WTC11 (cell line): ENCODE measurements at regions not wholly inside any gene's neighbourhood (a gene's known extent, or its start where the extent isn't known, plus 50 kb on each side); places are given as distances from the start of the nearest gene placed in this dataset.

Source experiments
- ATAC-seq: fragments of 200-7000 bp; cut with Tn5 transposase; 2 replicates; pipeline ENCODE4 v1.10.0; 2021; ENCODE audit warnings: mild to moderate bottlenecking, moderate library complexity
- CTCF ChIA-PET: fragments of 300-600 bp; sonication (Branson Sonifier 250); formaldehyde crosslinking; loops from one replicate; lab custom pipeline; 2021; ENCODE audit warnings: antibody characterized with exemption; lab: Charles Lee
- POLR2A ChIA-PET: fragments of 350-600 bp; sonication (Branson Sonifier 250); formaldehyde crosslinking; loops from one replicate; lab custom pipeline; 2021; ENCODE audit warnings: antibody characterized with exemption; lab: Charles Lee
- DNase-seq: peaks from one replicate; pipeline ENCODE4 v3.0.0; 2021; ENCODE audit warnings: low spot score
- H3K27ac Mint-ChIP-seq: 2 replicates; pipeline ENCODE4 v1.8.0; 2021; ENCODE audit warnings: mixed read lengths
- H3K27me3 Mint-ChIP-seq: 2 replicates; pipeline ENCODE4 v1.8.0; 2021; ENCODE audit warnings: low read depth, mild to moderate bottlenecking, moderate library complexity, mixed read lengths
- H3K36me3 Mint-ChIP-seq: 2 replicates; pipeline ENCODE4 v1.8.0; 2021; ENCODE audit warnings: mixed read lengths
- H3K4me1 Mint-ChIP-seq: 2 replicates; pipeline ENCODE4 v1.8.0; 2022; ENCODE audit warnings: mixed read lengths
- H3K4me3 Mint-ChIP-seq: 2 replicates; pipeline ENCODE4 v1.8.0; 2021; ENCODE audit warnings: mild to moderate bottlenecking, moderate library complexity, mixed read lengths
- H3K9me3 Mint-ChIP-seq: 2 replicates; pipeline ENCODE4 v1.8.0; 2021; ENCODE audit warnings: mixed read lengths
- ATF2 ChIP-seq: sonication (generic); formaldehyde crosslinking; IDR thresholded peaks from 2 replicates; pipeline ENCODE4 v1.8.1; 2022; ENCODE audit warnings: low read depth, missing genetic modification reagents, borderline replicate concordance
- ELF4 ChIP-seq: sonication (generic); formaldehyde crosslinking; IDR thresholded peaks from 2 replicates; pipeline ENCODE4 v1.8.1; 2022; ENCODE audit warnings: low read depth, mild to moderate bottlenecking, moderate library complexity, missing genetic modification reagents
- ERG ChIP-seq: fragments of 250-450 bp; sonication (Bioruptor Pico); IDR thresholded peaks from 2 replicates; pipeline ENCODE4 v1.8.0; 2021; ENCODE audit warnings: mild to moderate bottlenecking
- GRHL2 ChIP-seq: fragments of 250-450 bp; sonication (Bioruptor Pico); IDR thresholded peaks from 2 replicates; pipeline ENCODE4 v1.8.0; 2022; ENCODE audit warnings: mild to moderate bottlenecking, moderate library complexity; ENCODE audit not compliant: insufficient replicate concordance, severe bottlenecking
- MXD4 ChIP-seq: fragments of 250-450 bp; sonication (Bioruptor Pico); IDR thresholded peaks from 2 replicates; pipeline ENCODE4 v1.8.0; 2021; ENCODE audit warnings: mild to moderate bottlenecking, moderate library complexity, borderline replicate concordance
- MYBL2 ChIP-seq: sonication (generic); formaldehyde crosslinking; IDR thresholded peaks from 2 replicates; pipeline ENCODE4 v1.8.1; 2023; ENCODE audit warnings: mild to moderate bottlenecking, moderate library complexity, missing genetic modification reagents
- NFATC4 ChIP-seq: fragments of 250-450 bp; sonication (Bioruptor Pico); IDR thresholded peaks from 2 replicates; pipeline ENCODE4 v1.9.0; 2021; ENCODE audit warnings: mild to moderate bottlenecking
- TEAD1 ChIP-seq: sonication (generic); formaldehyde crosslinking; IDR thresholded peaks from 2 replicates; pipeline ENCODE4 v1.8.0; 2022; ENCODE audit warnings: mild to moderate bottlenecking, missing genetic modification reagents
- USF1 ChIP-seq: sonication (generic); formaldehyde crosslinking; IDR thresholded peaks from 2 replicates; pipeline ENCODE4 v1.8.0; 2022; ENCODE audit warnings: mild to moderate bottlenecking, missing genetic modification reagents
- ZBTB21 ChIP-seq: sonication (generic); formaldehyde crosslinking; IDR thresholded peaks from 2 replicates; pipeline ENCODE4 v1.8.1; 2023; ENCODE audit warnings: mild to moderate bottlenecking, missing genetic modification reagents, borderline replicate concordance
- ZNF121 ChIP-seq: sonication (generic); formaldehyde crosslinking; IDR thresholded peaks from 2 replicates; pipeline ENCODE4 v1.8.0; 2023; ENCODE audit warnings: missing genetic modification reagents
- ZNF219 ChIP-seq: sonication (generic); formaldehyde crosslinking; IDR thresholded peaks from 2 replicates; pipeline ENCODE4 v1.8.0; 2023; ENCODE audit warnings: missing genetic modification reagents, mild to moderate bottlenecking, borderline replicate concordance
- ZNF671 ChIP-seq: fragments of 250-450 bp; sonication (Bioruptor Pico); IDR thresholded peaks from 2 replicates; pipeline ENCODE4 v1.8.0; 2021; ENCODE audit warnings: mild to moderate bottlenecking
- ZSCAN18 ChIP-seq: fragments of 250-450 bp; sonication (Bioruptor Pico); IDR thresholded peaks from 2 replicates; pipeline ENCODE4 v2.1.2; 2022; ENCODE audit warnings: mild to moderate bottlenecking, moderate library complexity
- TF ChIP-seq, protein P1 (sequence below): sonication (generic); formaldehyde crosslinking; IDR thresholded peaks from 2 replicates; pipeline ENCODE4 v1.8.0; 2023; ENCODE audit warnings: mild to moderate bottlenecking, missing genetic modification reagents
- TF ChIP-seq, protein P2 (sequence below): fragments of 200-600 bp; IDR thresholded peaks from 2 replicates; pipeline ENCODE4 v1.8.0; 2022; ENCODE audit warnings: antibody characterized with exemption
- TF ChIP-seq, protein P3 (sequence below): sonication (generic); formaldehyde crosslinking; IDR thresholded peaks from 2 replicates; pipeline ENCODE4 v1.8.0; 2022; ENCODE audit warnings: missing genetic modification reagents

DNA sequence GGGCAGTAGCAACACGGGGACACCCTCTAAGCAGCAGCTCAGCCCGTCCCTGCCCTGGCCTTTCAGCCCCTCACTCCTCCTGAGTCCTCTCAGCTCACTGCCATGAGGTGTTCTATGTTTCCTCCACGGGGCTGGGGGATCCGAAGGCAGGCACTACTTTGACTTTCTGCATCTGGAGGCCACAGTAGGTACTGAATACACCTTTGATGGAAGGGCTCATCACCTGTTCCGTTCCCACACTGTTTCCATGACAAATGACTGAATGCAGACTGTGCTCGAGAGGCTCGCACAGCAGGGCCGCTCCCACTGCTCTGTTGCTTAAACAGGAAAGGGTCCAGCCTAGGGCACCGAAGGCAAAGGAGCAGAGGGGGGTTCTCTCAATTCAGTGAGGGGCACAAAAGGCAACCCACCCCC is 77.6 kb upstream of the DNAH14 start (continued):
- TF ChIP-seq, protein P1, sequence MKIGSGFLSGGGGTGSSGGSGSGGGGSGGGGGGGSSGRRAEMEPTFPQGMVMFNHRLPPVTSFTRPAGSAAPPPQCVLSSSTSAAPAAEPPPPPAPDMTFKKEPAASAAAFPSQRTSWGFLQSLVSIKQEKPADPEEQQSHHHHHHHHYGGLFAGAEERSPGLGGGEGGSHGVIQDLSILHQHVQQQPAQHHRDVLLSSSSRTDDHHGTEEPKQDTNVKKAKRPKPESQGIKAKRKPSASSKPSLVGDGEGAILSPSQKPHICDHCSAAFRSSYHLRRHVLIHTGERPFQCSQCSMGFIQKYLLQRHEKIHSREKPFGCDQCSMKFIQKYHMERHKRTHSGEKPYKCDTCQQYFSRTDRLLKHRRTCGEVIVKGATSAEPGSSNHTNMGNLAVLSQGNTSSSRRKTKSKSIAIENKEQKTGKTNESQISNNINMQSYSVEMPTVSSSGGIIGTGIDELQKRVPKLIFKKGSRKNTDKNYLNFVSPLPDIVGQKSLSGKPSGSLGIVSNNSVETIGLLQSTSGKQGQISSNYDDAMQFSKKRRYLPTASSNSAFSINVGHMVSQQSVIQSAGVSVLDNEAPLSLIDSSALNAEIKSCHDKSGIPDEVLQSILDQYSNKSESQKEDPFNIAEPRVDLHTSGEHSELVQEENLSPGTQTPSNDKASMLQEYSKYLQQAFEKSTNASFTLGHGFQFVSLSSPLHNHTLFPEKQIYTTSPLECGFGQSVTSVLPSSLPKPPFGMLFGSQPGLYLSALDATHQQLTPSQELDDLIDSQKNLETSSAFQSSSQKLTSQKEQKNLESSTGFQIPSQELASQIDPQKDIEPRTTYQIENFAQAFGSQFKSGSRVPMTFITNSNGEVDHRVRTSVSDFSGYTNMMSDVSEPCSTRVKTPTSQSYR (CRISPR knock-in tag): no peak

- Mint-ChIP-seq H3K36me3 (peaks cover 8% of the 10 kb centered on the region), H3K9me3 (peaks cover 20% of the 10 kb centered on the region), H3K27ac (no peak overlapping the region), H3K4me3 (no peak overlapping the region), H3K4me1 (peaks cover 20% of the 10 kb centered on the region), H3K27me3 (no peaks in the 10 kb centered on the region; the same call in 1 of the 2 replicates)
- TF ChIP-seq ZNF121 (CRISPR knock-in tag) (no peak), ZNF671 (CRISPR knock-in tag) (no peak)
- TF ChIP-seq, protein P2, sequence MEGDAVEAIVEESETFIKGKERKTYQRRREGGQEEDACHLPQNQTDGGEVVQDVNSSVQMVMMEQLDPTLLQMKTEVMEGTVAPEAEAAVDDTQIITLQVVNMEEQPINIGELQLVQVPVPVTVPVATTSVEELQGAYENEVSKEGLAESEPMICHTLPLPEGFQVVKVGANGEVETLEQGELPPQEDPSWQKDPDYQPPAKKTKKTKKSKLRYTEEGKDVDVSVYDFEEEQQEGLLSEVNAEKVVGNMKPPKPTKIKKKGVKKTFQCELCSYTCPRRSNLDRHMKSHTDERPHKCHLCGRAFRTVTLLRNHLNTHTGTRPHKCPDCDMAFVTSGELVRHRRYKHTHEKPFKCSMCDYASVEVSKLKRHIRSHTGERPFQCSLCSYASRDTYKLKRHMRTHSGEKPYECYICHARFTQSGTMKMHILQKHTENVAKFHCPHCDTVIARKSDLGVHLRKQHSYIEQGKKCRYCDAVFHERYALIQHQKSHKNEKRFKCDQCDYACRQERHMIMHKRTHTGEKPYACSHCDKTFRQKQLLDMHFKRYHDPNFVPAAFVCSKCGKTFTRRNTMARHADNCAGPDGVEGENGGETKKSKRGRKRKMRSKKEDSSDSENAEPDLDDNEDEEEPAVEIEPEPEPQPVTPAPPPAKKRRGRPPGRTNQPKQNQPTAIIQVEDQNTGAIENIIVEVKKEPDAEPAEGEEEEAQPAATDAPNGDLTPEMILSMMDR: peak; percentile 69
- POLR2A ChIA-PET: no interaction called here
- DNase-seq: no peak
- CTCF ChIA-PET: interaction anchor here (0.5 to 7.9 kb wide), 15 partner anchors 10 to 789 kb away, joined by 3 to 131 read pairs (median 10); partner anchors contain the start of gene CNIH3
- no peak for ATAC-seq
Observed at GRCh38 chr1:224852901-224853568, 76.4 kb upstream of the DNAH14 start.

DNA sequence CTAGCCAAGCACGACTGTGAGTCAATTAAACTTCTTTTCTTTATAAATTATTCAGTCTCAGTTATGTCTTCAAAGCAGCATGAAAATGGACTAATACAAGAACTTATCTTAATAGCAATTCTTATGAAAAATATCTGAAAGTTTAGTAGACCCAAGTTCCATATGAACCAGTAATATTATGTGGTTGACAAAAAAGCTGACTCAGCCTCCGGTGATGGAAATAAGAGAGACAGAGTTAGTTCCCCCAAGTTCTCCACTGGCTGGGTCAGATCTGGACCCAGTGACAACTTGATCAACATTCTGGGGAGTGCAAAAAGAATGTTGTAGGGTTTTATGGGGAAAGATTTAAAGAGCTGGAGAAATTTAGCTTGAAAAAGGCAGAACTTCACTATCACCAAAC is 72.5 kb upstream of the DNAH14 start:
- peaks cover 8% of the 10 kb centered on the region; the same call in 1 of the 2 replicates for H3K9me3 Mint-ChIP-seq
- H3K4me1 Mint-ChIP-seq: peaks cover 10% of the 10 kb centered on the region
- no peak overlapping the region for H3K4me3 Mint-ChIP-seq
- no peak overlapping the region for H3K27ac Mint-ChIP-seq
- no peaks in the 10 kb centered on the region for H3K27me3 Mint-ChIP-seq
- POLR2A ChIA-PET: no interaction called here
- H3K36me3 Mint-ChIP-seq: no peaks in the 10 kb centered on the region
- DNase-seq (no peak), ATAC-seq (no peak)
- CTCF ChIA-PET: interaction anchor here (1.4 to 7.9 kb wide), 3 partner anchors 38 to 156 kb away, joined by 7 to 58 read pairs (median 14); no protein-coding TSS in a partner anchor
- TF ChIP-seq MXD4 (CRISPR knock-in tag) (no peak), ELF4 (no peak), MYBL2 (CRISPR knock-in tag) (no peak), ZSCAN18 (CRISPR knock-in tag) (no peak), ZNF121 (CRISPR knock-in tag) (no peak), ZNF219 (CRISPR knock-in tag) (no peak), TEAD1 (CRISPR knock-in tag) (no peak), ZBTB21 (no peak), USF1 (CRISPR knock-in tag) (no peak), GRHL2 (CRISPR knock-in tag) (no peak), ATF2 (CRISPR knock-in tag) (no peak), ERG (CRISPR knock-in tag) (no peak), NFATC4 (CRISPR knock-in tag) (no peak)
- TF ChIP-seq, protein P3, sequence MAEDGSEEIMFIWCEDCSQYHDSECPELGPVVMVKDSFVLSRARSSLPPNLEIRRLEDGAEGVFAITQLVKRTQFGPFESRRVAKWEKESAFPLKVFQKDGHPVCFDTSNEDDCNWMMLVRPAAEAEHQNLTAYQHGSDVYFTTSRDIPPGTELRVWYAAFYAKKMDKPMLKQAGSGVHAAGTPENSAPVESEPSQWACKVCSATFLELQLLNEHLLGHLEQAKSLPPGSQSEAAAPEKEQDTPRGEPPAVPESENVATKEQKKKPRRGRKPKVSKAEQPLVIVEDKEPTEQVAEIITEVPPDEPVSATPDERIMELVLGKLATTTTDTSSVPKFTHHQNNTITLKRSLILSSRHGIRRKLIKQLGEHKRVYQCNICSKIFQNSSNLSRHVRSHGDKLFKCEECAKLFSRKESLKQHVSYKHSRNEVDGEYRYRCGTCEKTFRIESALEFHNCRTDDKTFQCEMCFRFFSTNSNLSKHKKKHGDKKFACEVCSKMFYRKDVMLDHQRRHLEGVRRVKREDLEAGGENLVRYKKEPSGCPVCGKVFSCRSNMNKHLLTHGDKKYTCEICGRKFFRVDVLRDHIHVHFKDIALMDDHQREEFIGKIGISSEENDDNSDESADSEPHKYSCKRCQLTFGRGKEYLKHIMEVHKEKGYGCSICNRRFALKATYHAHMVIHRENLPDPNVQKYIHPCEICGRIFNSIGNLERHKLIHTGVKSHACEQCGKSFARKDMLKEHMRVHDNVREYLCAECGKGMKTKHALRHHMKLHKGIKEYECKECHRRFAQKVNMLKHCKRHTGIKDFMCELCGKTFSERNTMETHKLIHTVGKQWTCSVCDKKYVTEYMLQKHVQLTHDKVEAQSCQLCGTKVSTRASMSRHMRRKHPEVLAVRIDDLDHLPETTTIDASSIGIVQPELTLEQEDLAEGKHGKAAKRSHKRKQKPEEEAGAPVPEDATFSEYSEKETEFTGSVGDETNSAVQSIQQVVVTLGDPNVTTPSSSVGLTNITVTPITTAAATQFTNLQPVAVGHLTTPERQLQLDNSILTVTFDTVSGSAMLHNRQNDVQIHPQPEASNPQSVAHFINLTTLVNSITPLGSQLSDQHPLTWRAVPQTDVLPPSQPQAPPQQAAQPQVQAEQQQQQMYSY (CRISPR knock-in tag): no peak
